B cell (primary cell): ENCODE measurements at regions not wholly inside any gene's neighbourhood (a gene's known extent, or its start where the extent isn't known, plus 50 kb on each side); places are given as distances from the start of the nearest gene placed in this dataset.

ENCODE experiments used
- ATAC-seq: fragments of 200-7000 bp; cut with Tn5 transposase; one replicate; pipeline ENCODE4 v1.10.0; 2021; ENCODE audit warnings: low read depth, mild to moderate bottlenecking, moderate number of reproducible peaks, moderate library complexity
- CTCF ChIA-PET: fragments of 350-600 bp; sonication (Branson Sonifier 250); formaldehyde crosslinking; loops from one replicate; lab custom pipeline; 2021; ENCODE audit warnings: antibody characterized with exemption, inconsistent platforms; lab: Charles Lee
- POLR2A ChIA-PET: fragments of 350-600 bp; sonication (Branson Sonifier 250); formaldehyde crosslinking; loops from one replicate; lab custom pipeline; 2021; ENCODE audit warnings: antibody characterized with exemption; lab: Charles Lee
- DNase-seq: peaks from one replicate; pipeline ENCODE4 v3.0.0; 2013
- H2AFZ ChIP-seq: 2 replicates; pipeline ENCODE4 v1.6.1; 2012; ENCODE audit warnings: mild to moderate bottlenecking, low read depth, low read length; ENCODE audit not compliant: insufficient read depth, poor library complexity, severe bottlenecking
- H3K27ac ChIP-seq, 2 donors: 1 replicate in 1 of 2; 2 replicates in 1 of 2; pipeline ENCODE4 v1.5.1; 2012 to 2013; ENCODE audit warnings: low read length in 2 of 2, mild to moderate bottlenecking in 2 of 2, moderate library complexity in 1 of 2
- H3K27me3 ChIP-seq, 4 experiments: fragments of 200-600 bp in 1 of 4; sonication (generic) in 1 of 4; replicated peaks in 1 of 4; 1 replicate in 2 of 4; 2 replicates in 2 of 4; pipeline versions ENCODE4 v1.6.1 to v1.7.0; 2013 to 2016; ENCODE audit warnings: low read length in 3 of 4, mild to moderate bottlenecking in 2 of 4, mixed read lengths in 1 of 4, moderate library complexity in 1 of 4; ENCODE audit not compliant: insufficient read depth in 4 of 4, control insufficient read depth in 3 of 4; ENCODE audit errors: control extremely low read depth in 1 of 4
- H3K36me3 ChIP-seq, 2 experiments: replicated peaks in 1 of 2; 1 replicate in 1 of 2; 2 replicates in 1 of 2; pipeline versions ENCODE4 v1.6.1 to v1.7.1; 2013; ENCODE audit warnings: low read length in 1 of 2; ENCODE audit not compliant: insufficient read depth in 2 of 2, control insufficient read depth in 1 of 2; ENCODE audit errors: control extremely low read depth in 1 of 2, extremely low read depth in 1 of 2
- H3K4me1 ChIP-seq, 2 donors: fragments of 200-600 bp in 1 of 2; sonication (generic) in 1 of 2; 1 replicate in 1 of 2; 2 replicates in 1 of 2; pipeline versions ENCODE4 v1.5.1 to v1.6.1; 2013 to 2017; ENCODE audit warnings: low read length in 2 of 2; ENCODE audit not compliant: control insufficient read depth in 2 of 2, insufficient read depth in 2 of 2
- H3K4me2 ChIP-seq: replicated peaks from 2 replicates; pipeline ENCODE3; 2012; ENCODE audit warnings: mild to moderate bottlenecking, low read depth, low read length; ENCODE audit not compliant: poor library complexity, severe bottlenecking
- H3K4me3 ChIP-seq, 5 experiments: fragments of 200-600 bp in 1 of 5; sonication (generic) in 1 of 5; 1 replicate in 3 of 5; 2 replicates in 2 of 5; pipeline versions ENCODE4 v1.5.1 to v1.7.0; 2011 to 2016; ENCODE audit warnings: low read length in 4 of 5, mild to moderate bottlenecking in 4 of 5, low read depth in 2 of 5, control low read depth in 1 of 5, moderate library complexity in 1 of 5; ENCODE audit not compliant: insufficient read depth in 1 of 5; ENCODE audit errors: control extremely low read depth in 1 of 5, extremely low read depth in 1 of 5
- H3K79me2 ChIP-seq: fragments of 200-600 bp; sonication (generic); one replicate; pipeline ENCODE4 v1.6.0; 2016; ENCODE audit warnings: low read length; ENCODE audit not compliant: control insufficient read depth, insufficient read depth
- H3K9ac ChIP-seq: fragments of 200-600 bp; sonication (generic); 2 replicates; pipeline ENCODE4 v1.6.1; 2017; ENCODE audit warnings: mild to moderate bottlenecking, low read length, moderate library complexity
- H3K9me3 ChIP-seq, 3 donors: one replicate each; pipeline versions ENCODE4 v1.6.1 to v1.7.1; 2013; ENCODE audit warnings: low read length in 2 of 3; ENCODE audit not compliant: control insufficient read depth in 2 of 3, insufficient read depth in 1 of 3; ENCODE audit errors: control extremely low read depth in 1 of 3
- H4K20me1 ChIP-seq: 2 replicates; pipeline ENCODE4 v1.6.0; 2012; ENCODE audit warnings: mild to moderate bottlenecking, low read length; ENCODE audit not compliant: insufficient read depth, control insufficient read depth, poor library complexity, severe bottlenecking
- H3K27ac Mint-ChIP-seq: one replicate; pipeline ENCODE4 v1.8.0; 2021; ENCODE audit warnings: mixed read lengths
- H3K27me3 Mint-ChIP-seq: one replicate; pipeline ENCODE4 v1.8.0; 2021; ENCODE audit warnings: mixed read lengths
- H3K4me1 Mint-ChIP-seq: one replicate; pipeline ENCODE4 v1.8.0; 2021; ENCODE audit warnings: mixed read lengths
- H3K4me3 Mint-ChIP-seq: one replicate; pipeline ENCODE4 v1.8.0; 2021; ENCODE audit warnings: mixed read lengths
- H3K9me3 Mint-ChIP-seq: one replicate; pipeline ENCODE4 v1.8.0; 2022; ENCODE audit warnings: mixed read lengths; ENCODE audit not compliant: insufficient read depth
- EZH2 ChIP-seq: IDR thresholded peaks from 2 replicates; pipeline ENCODE4 v1.6.1; 2012; ENCODE audit warnings: borderline replicate concordance, low read depth, mild to moderate bottlenecking, moderate library complexity, low read length; ENCODE audit not compliant: insufficient read depth, poor library complexity, severe bottlenecking
- WGBS: methylation state at CpG from one replicate; pipeline ENCODE4 v1.1.5; 2013; ENCODE audit warnings: missing lambda C conversion rate; ENCODE audit not compliant: insufficient coverage; 5-methylcytosine and 5-hydroxymethylcytosine counted together
- intact Hi-C: fragments of 100-400 bp; cut with micrococcal nuclease; formaldehyde crosslinking; loops from one replicate; pipeline ENCODE4 v1.10.0; 2022
- TF ChIP-seq, protein P1 (sequence below): fragments of 200-600 bp; IDR thresholded peaks from one replicate; pipeline ENCODE4 v1.8.0; 2022; ENCODE audit warnings: antibody characterized with exemption, mild to moderate bottlenecking

DNA sequence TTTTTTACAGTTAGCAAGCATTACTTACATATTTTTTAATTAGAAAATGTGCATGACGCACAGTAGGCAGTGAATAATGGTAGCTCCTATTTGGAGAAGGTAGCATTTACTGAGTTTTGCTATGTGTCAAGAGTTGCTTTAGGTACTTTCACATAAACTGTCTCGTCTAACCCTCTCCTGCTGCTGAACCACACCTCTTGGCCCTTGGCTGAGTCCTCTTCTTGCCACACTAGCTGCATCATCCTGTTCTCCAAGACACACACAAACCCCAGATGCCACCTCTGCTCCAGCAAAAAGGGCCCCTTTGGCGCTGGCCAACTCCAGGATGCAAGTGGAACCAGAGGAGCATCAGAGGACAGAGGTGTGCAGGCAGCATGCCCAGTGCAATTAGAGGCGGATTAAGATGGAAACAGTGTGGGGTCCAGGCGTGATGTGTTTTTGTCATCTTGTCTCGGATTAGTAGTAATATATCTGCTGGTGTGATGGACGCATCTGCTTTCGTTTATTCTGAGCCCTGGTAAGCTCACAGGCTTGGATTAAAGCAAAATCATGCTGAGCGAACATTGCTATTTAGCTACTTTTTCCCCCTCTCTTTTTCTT is 367.0 kb upstream of the CADM1 start:
- DNase-seq, result no peak
- H3K27ac ChIP-seq, result no peak overlapping the region
- no peak overlapping the region for H3K4me2 ChIP-seq
- H3K4me3 ChIP-seq, result no peak overlapping the region
- H4K20me1 ChIP-seq, result no peaks in the 10 kb centered on the region
- H3K27ac Mint-ChIP-seq, result no peak overlapping the region
- intact Hi-C loops, result no loop called here
- H3K4me3 Mint-ChIP-seq, result no peak overlapping the region
- H3K27me3 ChIP-seq, result peaks cover 0 to 4% (median 0%) of the 10 kb centered on the region in 4 experiments
- peaks cover 0 to 17% of the 10 kb centered on the region in 2 donors for H3K4me1 ChIP-seq
- H3K9me3 ChIP-seq, result peaks cover 0 to 5% (median 0%) of the 10 kb centered on the region in 3 donors
- no peak for TF ChIP-seq EZH2
- TF ChIP-seq, protein P1, sequence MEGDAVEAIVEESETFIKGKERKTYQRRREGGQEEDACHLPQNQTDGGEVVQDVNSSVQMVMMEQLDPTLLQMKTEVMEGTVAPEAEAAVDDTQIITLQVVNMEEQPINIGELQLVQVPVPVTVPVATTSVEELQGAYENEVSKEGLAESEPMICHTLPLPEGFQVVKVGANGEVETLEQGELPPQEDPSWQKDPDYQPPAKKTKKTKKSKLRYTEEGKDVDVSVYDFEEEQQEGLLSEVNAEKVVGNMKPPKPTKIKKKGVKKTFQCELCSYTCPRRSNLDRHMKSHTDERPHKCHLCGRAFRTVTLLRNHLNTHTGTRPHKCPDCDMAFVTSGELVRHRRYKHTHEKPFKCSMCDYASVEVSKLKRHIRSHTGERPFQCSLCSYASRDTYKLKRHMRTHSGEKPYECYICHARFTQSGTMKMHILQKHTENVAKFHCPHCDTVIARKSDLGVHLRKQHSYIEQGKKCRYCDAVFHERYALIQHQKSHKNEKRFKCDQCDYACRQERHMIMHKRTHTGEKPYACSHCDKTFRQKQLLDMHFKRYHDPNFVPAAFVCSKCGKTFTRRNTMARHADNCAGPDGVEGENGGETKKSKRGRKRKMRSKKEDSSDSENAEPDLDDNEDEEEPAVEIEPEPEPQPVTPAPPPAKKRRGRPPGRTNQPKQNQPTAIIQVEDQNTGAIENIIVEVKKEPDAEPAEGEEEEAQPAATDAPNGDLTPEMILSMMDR, result no peak
- 95% methylated on average over 5 of the region's 9 CpGs for WGBS
- H3K27me3 Mint-ChIP-seq, result peaks cover 11% of the 10 kb centered on the region
- H3K4me1 Mint-ChIP-seq, result peaks cover 23% of the 10 kb centered on the region
- ChIA-PET POLR2A (no interaction called here), CTCF (no interaction called here)
- H2AFZ ChIP-seq, result no peak overlapping the region
- H3K9ac ChIP-seq, result no peak overlapping the region
- no peaks in the 10 kb centered on the region for H3K9me3 Mint-ChIP-seq
- H3K36me3 ChIP-seq, result no peaks in the 10 kb centered on the region
- no peaks in the 10 kb centered on the region for H3K79me2 ChIP-seq
- ATAC-seq, result no peak

DNA sequence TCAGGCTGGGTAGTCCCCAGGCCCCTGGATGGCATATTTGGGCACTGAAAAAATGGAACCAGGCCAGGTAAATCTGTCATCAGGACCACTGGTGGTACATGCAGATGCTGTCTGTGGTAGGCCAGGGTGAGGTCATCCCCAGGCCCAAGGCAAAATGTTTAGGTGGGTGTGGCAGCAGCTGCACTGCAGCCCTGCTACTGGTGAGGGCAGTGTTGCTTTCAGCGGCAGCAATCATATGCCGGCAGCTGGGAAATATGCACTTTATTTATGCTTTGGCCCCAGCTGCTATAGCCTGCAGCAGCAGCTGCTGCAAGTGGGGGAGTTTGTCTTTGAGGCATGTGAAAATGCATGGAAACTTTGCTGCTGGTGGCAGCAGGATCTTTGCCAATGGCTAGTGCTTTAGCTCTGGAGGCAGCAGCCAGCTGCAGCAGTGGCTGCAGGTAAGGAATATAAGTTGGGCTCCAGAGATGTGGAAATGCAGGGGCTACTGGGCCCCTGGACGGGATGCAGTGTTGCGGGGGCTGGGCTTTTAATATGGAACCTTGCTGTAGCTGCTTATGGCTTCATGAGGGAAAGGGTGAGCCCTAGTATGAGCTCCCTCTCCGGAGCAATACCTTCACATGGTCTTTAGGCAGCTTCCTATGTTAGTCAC is 365.7 kb upstream of the CADM1 start:
- intact Hi-C loops, result no loop called here
- H3K27ac Mint-ChIP-seq, result no peak overlapping the region
- ATAC-seq, result no peak
- Histone ChIP-seq H3K27ac (no peak overlapping the region), H3K4me2 (no peak overlapping the region), H3K9me3 (peaks cover 0 to 5% (median 0%) of the 10 kb centered on the region in 3 donors), H3K4me3 (no peak overlapping the region), H3K36me3 (no peaks in the 10 kb centered on the region), H3K79me2 (no peaks in the 10 kb centered on the region), H4K20me1 (no peaks in the 10 kb centered on the region), H3K9ac (no peak overlapping the region), H3K4me1 (peaks cover 0 to 17% of the 10 kb centered on the region in 2 donors), H2AFZ (no peak overlapping the region), H3K27me3 (peaks cover 0 to 4% (median 0%) of the 10 kb centered on the region in 4 experiments)
- H3K27me3 Mint-ChIP-seq, result peaks cover 11% of the 10 kb centered on the region
- TF ChIP-seq EZH2, result no peak
- TF ChIP-seq, protein P1, result no peak
- no peak for DNase-seq
- ChIA-PET POLR2A (no interaction called here), CTCF (no interaction called here)
- no peaks in the 10 kb centered on the region for H3K9me3 Mint-ChIP-seq
- peaks cover 21% of the 10 kb centered on the region for H3K4me1 Mint-ChIP-seq
- H3K4me3 Mint-ChIP-seq, result no peak overlapping the region
- WGBS, result 61% methylated on average over 5 of the region's 5 CpGs
